Stimulated activated naive CD8-positive, alpha-beta T cell treated with anti-CD3 and anti-CD28 coated beads, Interleukin-15, amount 100 ng/mL, for 72 hours (primary cell): ENCODE measurements at regions not wholly inside any gene's neighbourhood (a gene's known extent, or its start where the extent isn't known, plus 50 kb on each side); places are given as distances from the start of the nearest gene placed in this dataset.
"Not testable (repeated sequence)": the region's sequence is repeated elsewhere in the genome, so short reads cannot be mapped to it uniquely, and the experiment has no call there.

Source experiments
- ATAC-seq: fragments of 150-1000 bp; cut with Tn5 transposase; 2 replicates; pipeline ENCODE4 v1.10.0; 2021; ENCODE audit warnings: mild to moderate bottlenecking, moderate library complexity
- DNase-seq, 2 donors: peaks; one replicate each; pipeline ENCODE4 v3.0.0; 2021 to 2022
- H3K27ac Mint-ChIP-seq, 2 donors: one replicate each; pipeline ENCODE4 v1.8.0; 2022; ENCODE audit warnings: mild to moderate bottlenecking in 2 of 2, mixed read lengths in 2 of 2, moderate library complexity in 2 of 2
- H3K27me3 Mint-ChIP-seq: one replicate; pipeline ENCODE4 v1.8.0; 2022; ENCODE audit warnings: mixed read lengths
- H3K4me1 Mint-ChIP-seq: one replicate; pipeline ENCODE4 v1.8.0; 2022; ENCODE audit warnings: mild to moderate bottlenecking, mixed read lengths
- H3K4me3 Mint-ChIP-seq, 2 donors: one replicate each; pipeline ENCODE4 v1.8.0; 2022; ENCODE audit warnings: mild to moderate bottlenecking in 2 of 2, mixed read lengths in 2 of 2, moderate library complexity in 1 of 2
- H3K9me3 Mint-ChIP-seq, 2 donors: one replicate each; pipeline ENCODE4 v1.8.0; 2022; ENCODE audit warnings: mixed read lengths in 2 of 2

DNA sequence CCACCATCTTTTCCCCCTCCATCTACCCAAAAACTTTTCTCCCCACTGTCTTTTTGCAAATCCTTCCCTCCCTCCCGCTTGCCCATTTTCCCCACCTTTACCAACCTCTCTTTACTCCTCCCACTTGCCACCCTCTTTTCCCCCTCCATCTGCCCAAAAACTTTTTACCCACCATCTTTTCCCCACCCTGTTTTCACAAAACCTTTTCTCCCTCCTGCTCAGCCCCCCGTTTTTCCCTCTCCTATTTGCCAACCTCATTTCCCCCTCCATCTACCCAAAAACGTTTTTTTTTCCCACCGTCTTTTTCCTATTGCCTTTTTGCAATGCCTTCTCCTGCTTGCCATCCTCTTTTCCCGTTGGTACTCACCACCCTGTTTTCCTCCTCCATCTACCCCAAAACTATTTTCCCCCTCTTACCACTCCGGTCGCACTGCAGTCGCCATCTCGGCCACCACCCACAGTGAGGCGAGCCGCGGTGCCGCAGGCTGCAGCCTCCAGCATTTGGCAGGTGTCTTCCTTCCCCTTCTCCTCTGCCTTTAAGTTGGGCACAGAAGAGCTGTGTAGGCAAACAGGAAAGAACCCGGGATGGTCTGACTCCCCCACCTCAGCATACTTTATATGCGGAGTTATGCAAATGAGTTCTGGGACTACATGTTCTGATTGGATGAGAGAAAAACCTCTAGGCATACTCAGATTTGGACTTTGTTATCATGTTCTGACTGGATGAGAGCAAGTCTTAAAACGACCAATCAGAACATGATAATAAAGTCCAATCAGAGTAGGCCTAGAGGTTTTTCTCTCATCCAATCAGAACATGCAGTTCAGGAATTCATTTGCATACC, 121.2 kb upstream of the VPREB1 start:
- Mint-ChIP-seq H3K4me3 (no peak overlapping the region), H3K27ac (no peak overlapping the region), H3K9me3 (no peaks in the 10 kb centered on the region), H3K27me3 (peaks cover 35% of the 10 kb centered on the region), H3K4me1 (no peaks in the 10 kb centered on the region)
- ATAC-seq (no peak), DNase-seq (no peak)

- DNase-seq (no peak), ATAC-seq (no peak)
- H3K9me3 Mint-ChIP-seq: no peaks in the 10 kb centered on the region
- no peak overlapping the region for H3K27ac Mint-ChIP-seq
- no peak overlapping the region for H3K4me3 Mint-ChIP-seq
- no peaks in the 10 kb centered on the region for H3K4me1 Mint-ChIP-seq
- peaks cover 40% of the 10 kb centered on the region for H3K27me3 Mint-ChIP-seq
These were observed 122.1 kb upstream of the VPREB1 start for GRCh38 chr22:22122348-22123117.

- no peak overlapping the region for H3K27ac Mint-ChIP-seq
- H3K4me1 Mint-ChIP-seq: no peaks in the 10 kb centered on the region
- no peak for DNase-seq
- no peaks in the 10 kb centered on the region for H3K9me3 Mint-ChIP-seq
- H3K4me3 Mint-ChIP-seq: no peak overlapping the region
- ATAC-seq: no peak
- H3K27me3 Mint-ChIP-seq: peaks cover 47% of the 10 kb centered on the region
These were observed 123.1 kb upstream of the VPREB1 start for GRCh38 chr22:22121445-22121844.

DNA sequence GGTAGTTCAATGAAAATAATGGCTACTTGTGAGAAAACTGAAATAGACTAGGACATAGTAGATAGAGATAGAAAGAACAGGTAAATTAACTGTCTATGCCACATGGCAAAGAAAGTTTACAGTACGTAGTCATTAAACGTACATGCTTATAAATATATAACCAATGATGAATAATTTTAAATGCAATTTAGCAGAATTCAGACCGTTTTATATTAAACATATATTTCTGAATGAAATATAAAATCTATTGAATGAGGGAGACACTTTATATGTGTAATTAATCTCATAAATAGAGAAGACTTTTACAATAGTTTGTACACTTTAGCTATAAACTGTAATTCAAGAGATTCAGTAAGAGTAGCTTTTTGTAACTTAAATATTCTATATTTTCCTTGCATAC, 124.4 kb upstream of the VPREB1 start:
- Mint-ChIP-seq H3K4me3 (no peak overlapping the region), H3K27ac (no peak overlapping the region), H3K9me3 (no peaks in the 10 kb centered on the region), H3K4me1 (no peaks in the 10 kb centered on the region), H3K27me3 (peaks cover 55% of the 10 kb centered on the region)
- ATAC-seq (no peak), DNase-seq (no peak)

DNA sequence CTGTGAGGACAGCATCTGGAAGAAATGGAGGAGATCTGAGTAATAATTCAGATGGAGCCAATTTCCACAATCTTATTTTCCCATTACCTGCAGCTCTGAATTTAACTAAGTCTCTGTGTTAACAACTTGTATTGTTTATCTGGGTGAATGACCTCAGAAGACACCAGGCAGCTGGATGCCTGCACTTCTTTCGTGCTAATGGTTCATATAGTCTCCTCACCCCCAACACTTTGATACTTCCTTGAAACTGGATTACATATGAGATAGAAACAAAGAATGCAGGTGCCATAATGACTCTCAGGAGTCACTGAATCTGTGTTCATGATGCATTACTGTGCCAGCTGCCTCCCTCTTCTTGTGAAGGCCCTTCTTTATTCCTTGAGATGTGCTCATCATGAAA, 125.6 kb upstream of the VPREB1 start:
- DNase-seq (no peak), ATAC-seq (no peak)
- H3K9me3 Mint-ChIP-seq: no peaks in the 10 kb centered on the region
- H3K27me3 Mint-ChIP-seq: peaks cover 51% of the 10 kb centered on the region
- no peak overlapping the region for H3K27ac Mint-ChIP-seq
- no peak overlapping the region for H3K4me3 Mint-ChIP-seq
- H3K4me1 Mint-ChIP-seq: no peaks in the 10 kb centered on the region

- not testable (repeated sequence) for ATAC-seq, H3K4me1 Mint-ChIP-seq, H3K27ac Mint-ChIP-seq, H3K9me3 Mint-ChIP-seq, DNase-seq
- peak overlapping the region in 1 of 2 donors; percentile 37 for H3K4me3 Mint-ChIP-seq
- H3K27me3 Mint-ChIP-seq: peaks cover 41% of the 10 kb centered on the region
These were observed 126.6 kb upstream of the VPREB1 start for GRCh38 chr22:22117864-22118544.

DNA sequence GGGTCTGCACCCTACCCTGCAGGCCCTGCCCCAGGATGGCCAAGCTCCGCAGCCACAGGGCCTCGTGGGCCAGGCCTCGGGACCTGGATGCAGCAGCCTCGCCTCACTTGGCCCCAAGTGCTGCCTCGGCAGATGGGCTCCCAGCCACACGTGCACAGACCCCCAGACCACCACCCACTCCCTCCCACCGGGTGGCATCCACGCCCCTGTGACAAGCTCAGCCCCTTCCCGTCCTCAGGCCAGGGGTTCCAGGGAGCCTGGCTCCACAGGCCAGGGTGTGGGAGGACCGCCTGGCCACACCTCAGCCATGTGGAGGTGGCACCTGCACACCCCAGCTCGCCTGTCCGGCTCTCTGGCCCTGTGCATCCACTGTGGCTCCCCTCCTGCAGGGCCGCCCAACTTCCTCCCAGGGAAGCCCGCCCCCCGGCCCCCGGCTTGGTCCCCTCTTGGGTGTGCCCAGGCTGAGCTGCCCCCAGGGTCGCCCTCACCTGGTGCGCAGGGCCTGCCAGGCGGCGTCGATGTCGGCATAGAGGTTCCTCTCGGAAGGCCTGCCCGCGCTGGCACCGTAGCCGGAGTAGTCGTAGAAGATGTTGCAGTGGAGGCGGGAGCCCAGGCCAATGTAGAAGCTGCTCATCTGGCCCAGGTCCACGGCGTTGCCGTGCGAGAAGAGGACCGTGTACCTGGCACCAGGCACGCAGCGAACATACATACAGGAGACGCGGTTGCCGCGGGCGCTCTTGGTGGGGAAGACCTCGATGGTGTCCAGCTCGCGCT, 127.4 kb upstream of the VPREB1 start:
- H3K27ac Mint-ChIP-seq, ATAC-seq, H3K4me1 Mint-ChIP-seq, DNase-seq, H3K9me3 Mint-ChIP-seq: not testable (repeated sequence)
- H3K4me3 Mint-ChIP-seq: peak overlapping the region in 1 of 2 donors; percentile 70
- H3K27me3 Mint-ChIP-seq: peaks cover 34% of the 10 kb centered on the region

- ATAC-seq (no peak), DNase-seq (no peak)
- H3K9me3 Mint-ChIP-seq: no peaks in the 10 kb centered on the region
- peaks cover 14% of the 10 kb centered on the region for H3K4me1 Mint-ChIP-seq
- no peak overlapping the region for H3K27ac Mint-ChIP-seq
- peaks cover 24% of the 10 kb centered on the region for H3K27me3 Mint-ChIP-seq
- no peak overlapping the region for H3K4me3 Mint-ChIP-seq
These were observed 130.9 kb upstream of the VPREB1 start for GRCh38 chr22:22113701-22114100.

- H3K27ac Mint-ChIP-seq: no peak overlapping the region
- ATAC-seq (no peak), DNase-seq (no peak)
- peaks cover 14% of the 10 kb centered on the region for H3K4me1 Mint-ChIP-seq
- H3K27me3 Mint-ChIP-seq: peaks cover 16% of the 10 kb centered on the region
- H3K4me3 Mint-ChIP-seq: no peak overlapping the region
- no peaks in the 10 kb centered on the region for H3K9me3 Mint-ChIP-seq
These were observed 130.1 kb upstream of the TOP3B start for GRCh38 chr22:22112533-22113294.

GRCh38 chr22:22111983-22112382, 129.4 kb upstream of the TOP3B start:
- no peaks in the 10 kb centered on the region for H3K9me3 Mint-ChIP-seq
- no peak overlapping the region for H3K27ac Mint-ChIP-seq
- H3K4me3 Mint-ChIP-seq: no peak overlapping the region
- H3K4me1 Mint-ChIP-seq: peaks cover 14% of the 10 kb centered on the region
- ATAC-seq (no peak), DNase-seq (no peak)
- peaks cover 9% of the 10 kb centered on the region for H3K27me3 Mint-ChIP-seq

GRCh38 chr22:22111267-22111751, 128.7 kb upstream of the TOP3B start:
- peak in 1 of 2 donors; percentile 52 for DNase-seq
- peak; percentile 94 for ATAC-seq
- no peaks in the 10 kb centered on the region for H3K9me3 Mint-ChIP-seq
- peaks cover 6% of the 10 kb centered on the region for H3K27me3 Mint-ChIP-seq
- H3K27ac Mint-ChIP-seq: no peak overlapping the region
- no peak overlapping the region for H3K4me3 Mint-ChIP-seq
- peaks cover 14% of the 10 kb centered on the region for H3K4me1 Mint-ChIP-seq

GRCh38 chr22:22110548-22111266, 128.1 kb upstream of the TOP3B start:
- Mint-ChIP-seq H3K27me3 (peaks cover under 1% of the 10 kb centered on the region), H3K9me3 (no peaks in the 10 kb centered on the region), H3K4me1 (peaks cover 14% of the 10 kb centered on the region), H3K4me3 (no peak overlapping the region), H3K27ac (no peak overlapping the region)
- DNase-seq: peak; percentile 21 to 54
- peak; percentile 95 for ATAC-seq

- ATAC-seq: no peak
- Mint-ChIP-seq H3K27me3 (no peaks in the 10 kb centered on the region), H3K9me3 (no peaks in the 10 kb centered on the region), H3K4me3 (no peak overlapping the region), H3K27ac (no peak overlapping the region), H3K4me1 (peaks cover 14% of the 10 kb centered on the region)
- DNase-seq: no peak
These were observed 127.3 kb upstream of the TOP3B start for GRCh38 chr22:22109693-22110466.
